ENCODE measurements at regions not wholly inside any gene's neighbourhood (a gene's known extent, or its start where the extent isn't known, plus 50 kb on each side); places are given as distances from the start of the nearest gene placed in this dataset.
"Not testable (repeated sequence)": the region's sequence is repeated elsewhere in the genome, so short reads cannot be mapped to it uniquely, and the experiment has no call there.

GRCh38 chr1:182166321-182166720 is 104.8 kb upstream of the ZNF648 start:
- DNase-seq (ENCODE audit: low read depth, low spot score) = no peak

- no peak for DNase-seq (ENCODE audit: low read depth, low spot score)
Measured at GRCh38 chr1:182164273-182164672, 102.8 kb upstream of the ZNF648 start.

- DNase-seq (ENCODE audit: low read depth, low spot score) = no peak
Measured at GRCh38 chr1:182163821-182164223, 102.3 kb upstream of the ZNF648 start.

GRCh38 chr1:182159443-182159842 is 97.9 kb upstream of the ZNF648 start:
- no peak for DNase-seq (ENCODE audit: low read depth, low spot score)

GRCh38 chr1:182157187-182157586 is 95.7 kb upstream of the ZNF648 start:
- DNase-seq (ENCODE audit: low read depth, low spot score) = no peak

- not testable (repeated sequence) for DNase-seq (ENCODE audit: low read depth, low spot score)
Measured at GRCh38 chr1:182154425-182154824, 92.9 kb upstream of the ZNF648 start.

GRCh38 chr1:182149411-182149965 is 88.0 kb upstream of the ZNF648 start:
- no peak for DNase-seq (ENCODE audit: low read depth, low spot score)

- DNase-seq (ENCODE audit: low read depth, low spot score) = no peak
Measured at GRCh38 chr1:182147951-182148350, 86.4 kb upstream of the ZNF648 start.

- no peak for DNase-seq (ENCODE audit: low read depth, low spot score)
Measured at GRCh38 chr1:182147136-182147820, 85.8 kb upstream of the ZNF648 start.

GRCh38 chr1:182146286-182146685 is 84.8 kb upstream of the ZNF648 start:
- DNase-seq (ENCODE audit: low read depth, low spot score) = no peak

GRCh38 chr1:182145441-182145840 is 83.9 kb upstream of the ZNF648 start:
- DNase-seq (ENCODE audit: low read depth, low spot score) = no peak

- DNase-seq (ENCODE audit: low read depth, low spot score) = no peak
Measured at GRCh38 chr1:182144646-182145030, 83.1 kb upstream of the ZNF648 start.

GRCh38 chr1:182143825-182144645 is 82.5 kb upstream of the ZNF648 start:
- peak; percentile 20 for DNase-seq (ENCODE audit: low read depth, low spot score)

- DNase-seq (ENCODE audit: low read depth, low spot score) = peak; percentile 29
Measured at GRCh38 chr1:182143154-182143657, 81.7 kb upstream of the ZNF648 start.

- no peak for DNase-seq (ENCODE audit: low read depth, low spot score)
Measured at GRCh38 chr1:182142621-182143020, 81.1 kb upstream of the ZNF648 start.

- no peak for DNase-seq (ENCODE audit: low read depth, low spot score)
Measured at GRCh38 chr1:182141040-182141439, 79.5 kb upstream of the ZNF648 start.

GRCh38 chr1:182139496-182139895 is 78.0 kb upstream of the ZNF648 start:
- DNase-seq (ENCODE audit: low read depth, low spot score) = no peak

- DNase-seq (ENCODE audit: low read depth, low spot score) = no peak
Measured at GRCh38 chr1:182137546-182137945, 76.0 kb upstream of the ZNF648 start.

GRCh38 chr1:182135946-182136345 is 74.4 kb upstream of the ZNF648 start:
- DNase-seq (ENCODE audit: low read depth, low spot score) = no peak

GRCh38 chr1:182134257-182134656 is 72.7 kb upstream of the ZNF648 start:
- no peak for DNase-seq (ENCODE audit: low read depth, low spot score)

GRCh38 chr1:182133181-182133580 is 71.7 kb upstream of the ZNF648 start:
- no peak for DNase-seq (ENCODE audit: low read depth, low spot score)

GRCh38 chr1:182129398-182129797 is 67.9 kb upstream of the ZNF648 start:
- no peak for DNase-seq (ENCODE audit: low read depth, low spot score)

GRCh38 chr1:182128502-182128901 is 67.0 kb upstream of the ZNF648 start:
- DNase-seq (ENCODE audit: low read depth, low spot score) = no peak

All from brain pericyte (primary cell).